ENCODE measurements at regions not wholly inside any gene's neighbourhood (a gene's known extent, or its start where the extent isn't known, plus 50 kb on each side); places are given as distances from the start of the nearest gene placed in this dataset.

DNA sequence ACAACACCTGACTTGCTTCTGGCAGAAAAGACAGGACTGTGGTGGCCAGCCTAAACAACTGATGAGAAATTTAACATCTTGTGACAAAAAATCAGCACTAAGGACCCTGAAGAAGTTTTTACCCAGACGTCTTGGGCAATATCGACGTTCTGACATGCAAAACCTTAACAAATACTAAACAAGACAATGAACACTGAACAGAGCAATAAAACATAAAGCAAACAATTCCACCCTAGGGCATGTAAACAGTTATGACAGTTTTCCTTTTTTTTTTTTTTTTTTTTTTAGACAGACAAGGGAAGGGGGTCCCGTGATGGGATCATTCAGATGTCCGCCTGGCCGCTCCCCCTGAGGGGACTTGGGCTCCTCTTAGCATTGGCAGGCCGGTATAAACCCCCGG lies 738.0 kb downstream of the SI start:
- no peak overlapping the region for H3K27ac ChIP-seq
- no peak overlapping the region for H3K4me3 ChIP-seq
- DNase-seq: no peak
- no peaks in the 10 kb centered on the region for H3K36me3 ChIP-seq
- ATAC-seq: no peak
- intact Hi-C loops (cut with DNase I): no loop called here
- TF ChIP-seq, protein P1, sequence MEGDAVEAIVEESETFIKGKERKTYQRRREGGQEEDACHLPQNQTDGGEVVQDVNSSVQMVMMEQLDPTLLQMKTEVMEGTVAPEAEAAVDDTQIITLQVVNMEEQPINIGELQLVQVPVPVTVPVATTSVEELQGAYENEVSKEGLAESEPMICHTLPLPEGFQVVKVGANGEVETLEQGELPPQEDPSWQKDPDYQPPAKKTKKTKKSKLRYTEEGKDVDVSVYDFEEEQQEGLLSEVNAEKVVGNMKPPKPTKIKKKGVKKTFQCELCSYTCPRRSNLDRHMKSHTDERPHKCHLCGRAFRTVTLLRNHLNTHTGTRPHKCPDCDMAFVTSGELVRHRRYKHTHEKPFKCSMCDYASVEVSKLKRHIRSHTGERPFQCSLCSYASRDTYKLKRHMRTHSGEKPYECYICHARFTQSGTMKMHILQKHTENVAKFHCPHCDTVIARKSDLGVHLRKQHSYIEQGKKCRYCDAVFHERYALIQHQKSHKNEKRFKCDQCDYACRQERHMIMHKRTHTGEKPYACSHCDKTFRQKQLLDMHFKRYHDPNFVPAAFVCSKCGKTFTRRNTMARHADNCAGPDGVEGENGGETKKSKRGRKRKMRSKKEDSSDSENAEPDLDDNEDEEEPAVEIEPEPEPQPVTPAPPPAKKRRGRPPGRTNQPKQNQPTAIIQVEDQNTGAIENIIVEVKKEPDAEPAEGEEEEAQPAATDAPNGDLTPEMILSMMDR (IDR thresholded peaks at IDR 0.05): no peak
- no peaks in the 10 kb centered on the region for H3K9me3 ChIP-seq
- no peaks in the 10 kb centered on the region for H3K27me3 ChIP-seq
- H3K4me1 ChIP-seq: no peaks in the 10 kb centered on the region

DNA sequence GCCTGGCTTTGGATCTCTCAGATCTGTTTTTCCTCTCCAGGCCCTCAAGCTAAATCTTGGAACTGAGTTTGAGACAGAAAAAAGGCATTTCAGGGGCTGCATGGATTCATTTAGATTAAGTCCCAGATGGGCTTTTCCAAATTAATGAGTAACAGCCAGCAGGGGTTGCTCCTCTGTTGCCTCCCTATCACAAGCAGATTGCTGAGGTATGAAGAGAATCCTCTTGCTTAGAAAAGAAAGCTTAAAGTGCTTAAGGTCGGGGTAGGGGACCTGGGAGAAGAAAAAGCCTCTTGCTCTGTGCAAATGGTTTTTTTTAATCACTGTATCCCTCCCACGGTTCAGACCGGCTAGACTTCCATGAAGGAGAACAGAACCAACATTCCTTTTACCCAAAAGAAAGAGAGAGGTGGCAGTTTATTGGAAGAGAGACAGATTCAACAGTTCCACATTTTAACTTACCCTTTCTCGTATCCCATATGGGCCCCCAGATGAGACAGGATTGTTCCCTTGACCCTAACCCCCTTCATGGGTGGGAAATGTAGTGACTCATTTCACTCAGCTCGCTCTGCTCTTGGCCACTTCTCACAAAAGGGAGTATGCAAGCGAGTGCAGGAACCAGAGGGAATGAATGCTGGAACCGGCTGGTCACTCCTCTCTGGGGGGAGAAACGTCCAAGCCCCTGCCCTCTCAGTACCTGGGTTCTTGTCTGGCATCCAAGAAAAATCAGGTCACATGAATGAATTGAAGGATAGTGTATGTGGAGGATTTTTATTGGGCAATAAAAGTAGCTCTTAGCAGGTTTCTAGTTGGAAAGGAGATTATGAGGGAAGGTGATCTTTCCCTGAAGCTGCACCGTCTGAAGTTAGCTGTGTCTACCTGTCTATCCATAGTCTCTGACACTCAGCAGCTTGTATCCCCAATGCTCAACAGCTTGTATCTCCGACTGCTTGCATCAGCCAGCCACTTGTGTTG lies 745.2 kb downstream of the SI start:
- TF ChIP-seq, protein P1 (IDR thresholded peaks at IDR 0.05): no peak
- no peak overlapping the region for H3K4me3 ChIP-seq
- no peak overlapping the region for H3K27ac ChIP-seq
- no peaks in the 10 kb centered on the region for H3K27me3 ChIP-seq
- H3K4me1 ChIP-seq: no peaks in the 10 kb centered on the region
- intact Hi-C loops (cut with DNase I): no loop called here
- DNase-seq: no peak
- ATAC-seq: no peak
- no peaks in the 10 kb centered on the region for H3K9me3 ChIP-seq
- H3K36me3 ChIP-seq: no peaks in the 10 kb centered on the region

DNA sequence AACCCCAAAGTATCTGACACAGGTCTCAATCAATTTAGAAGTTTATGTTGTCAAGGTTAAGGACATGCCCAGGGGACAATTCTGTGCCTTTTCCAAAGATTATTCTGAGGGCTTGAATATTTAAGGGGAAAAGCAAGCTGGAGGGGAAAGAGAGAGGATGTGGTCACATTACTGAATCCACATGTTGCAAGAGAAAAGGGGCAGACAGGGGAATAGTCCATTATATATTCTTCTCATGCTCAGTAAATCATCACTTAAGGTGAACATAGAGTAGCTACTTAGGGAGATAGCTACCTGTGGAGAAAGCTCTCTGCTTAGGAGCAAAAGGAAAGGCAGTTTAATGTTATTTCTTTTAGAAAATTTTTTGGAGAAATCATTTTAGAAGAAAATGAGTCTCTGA lies 751.6 kb downstream of the SI start:
- Histone ChIP-seq H3K4me1 (no peaks in the 10 kb centered on the region), H3K9me3 (no peaks in the 10 kb centered on the region), H3K27me3 (no peaks in the 10 kb centered on the region), H3K4me3 (no peak overlapping the region), H3K27ac (no peak overlapping the region), H3K36me3 (no peaks in the 10 kb centered on the region)
- intact Hi-C loops (cut with DNase I): no loop called here
- no peak for ATAC-seq
- TF ChIP-seq, protein P1 (IDR thresholded peaks at IDR 0.05): no peak
- no peak for DNase-seq

DNA sequence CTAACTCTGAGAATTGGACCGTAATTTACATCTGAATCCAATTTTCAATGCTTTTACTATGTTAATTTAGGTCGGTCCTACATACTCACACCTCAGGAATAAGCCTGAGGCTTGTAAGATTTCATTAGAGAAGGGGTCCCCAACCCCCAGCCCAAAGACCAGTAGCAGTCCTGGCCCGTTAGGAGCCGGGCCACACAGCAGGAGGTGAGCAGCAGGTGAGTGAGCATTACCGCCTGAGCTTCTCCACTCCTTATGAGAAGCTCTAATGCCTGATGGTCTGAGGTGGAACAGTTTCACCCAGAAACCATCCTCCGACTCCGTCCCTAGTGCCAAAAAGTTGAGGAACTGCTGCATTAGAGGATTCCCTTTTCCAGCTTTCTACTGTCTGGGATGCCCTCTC lies 757.3 kb downstream of the SI start:
- intact Hi-C loops (cut with DNase I): no loop called here
- no peak for ATAC-seq
- H3K36me3 ChIP-seq: no peaks in the 10 kb centered on the region
- no peaks in the 10 kb centered on the region for H3K9me3 ChIP-seq
- DNase-seq: no peak
- TF ChIP-seq, protein P1 (IDR thresholded peaks at IDR 0.05): no peak
- H3K4me3 ChIP-seq: no peak overlapping the region
- H3K27me3 ChIP-seq: no peaks in the 10 kb centered on the region
- H3K4me1 ChIP-seq: no peaks in the 10 kb centered on the region
- no peak overlapping the region for H3K27ac ChIP-seq

DNA sequence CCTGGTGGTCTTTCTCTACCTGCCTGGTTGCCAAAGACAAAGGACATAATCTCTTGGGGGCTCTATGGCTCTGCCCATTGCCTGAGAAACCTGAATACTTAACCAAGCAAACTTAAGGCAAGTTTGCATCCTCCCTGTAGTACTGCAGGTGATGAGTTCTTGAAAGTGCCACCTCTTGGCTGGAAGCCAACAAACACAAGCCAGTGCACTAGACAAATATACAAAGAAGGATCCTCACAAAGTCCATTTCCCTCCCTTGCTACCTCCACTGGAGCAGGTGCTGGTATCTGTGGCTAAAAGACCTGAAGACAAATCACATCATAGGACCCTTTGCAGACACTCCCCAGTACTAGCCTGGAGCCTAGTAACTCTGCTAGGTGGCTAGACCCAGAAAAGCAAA lies 772.3 kb downstream of the SI start:
- ATAC-seq (no peak), DNase-seq (no peak)
- intact Hi-C loops (cut with DNase I): no loop called here
- H3K4me1 ChIP-seq: no peaks in the 10 kb centered on the region
- H3K4me3 ChIP-seq: no peak overlapping the region
- no peaks in the 10 kb centered on the region for H3K27me3 ChIP-seq
- H3K9me3 ChIP-seq: no peaks in the 10 kb centered on the region
- TF ChIP-seq, protein P1 (IDR thresholded peaks at IDR 0.05): no peak
- no peak overlapping the region for H3K27ac ChIP-seq
- no peaks in the 10 kb centered on the region for H3K36me3 ChIP-seq

Measured in upper lobe of right lung (tissue), 1 donor.